Stimulated activated CD4-positive, alpha-beta T cell treated with anti-CD3 and anti-CD28 coated beads, Interleukin-4, amount 100 ng/mL, for 48 hours (primary cell): ENCODE measurements at regions not wholly inside any gene's neighbourhood (a gene's known extent, or its start where the extent isn't known, plus 50 kb on each side); places are given as distances from the start of the nearest gene placed in this dataset.
A peak's percentile ranks its signal among the peaks of the same experiment; 100 is the strongest.

Source experiments
- DNase-seq, 2 donors: peaks; one replicate each; pipeline ENCODE4 v3.0.0-alpha.2; 2020; ENCODE audit warnings: low read depth in 2 of 2

DNA sequence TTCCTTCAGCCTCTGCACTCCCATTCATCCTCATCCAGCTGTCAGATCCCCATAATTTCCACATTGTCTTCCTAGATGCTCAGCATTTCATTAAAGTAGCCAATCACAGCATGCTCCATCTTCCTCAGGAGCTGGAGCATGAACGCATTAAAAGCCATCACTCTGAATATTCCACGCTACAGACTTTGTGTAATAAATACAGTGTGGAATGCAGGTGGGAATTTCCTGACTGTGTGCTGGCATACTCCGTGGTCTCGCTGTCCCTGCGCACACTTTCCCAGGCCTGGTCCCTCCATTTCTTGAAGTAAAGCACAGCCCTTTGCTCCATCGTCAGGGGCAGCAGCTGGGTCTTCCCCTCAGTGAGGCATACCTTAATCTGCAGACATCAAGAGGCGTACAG, 123.7 kb upstream of the NCK2 start:
- no peak for DNase-seq

DNA sequence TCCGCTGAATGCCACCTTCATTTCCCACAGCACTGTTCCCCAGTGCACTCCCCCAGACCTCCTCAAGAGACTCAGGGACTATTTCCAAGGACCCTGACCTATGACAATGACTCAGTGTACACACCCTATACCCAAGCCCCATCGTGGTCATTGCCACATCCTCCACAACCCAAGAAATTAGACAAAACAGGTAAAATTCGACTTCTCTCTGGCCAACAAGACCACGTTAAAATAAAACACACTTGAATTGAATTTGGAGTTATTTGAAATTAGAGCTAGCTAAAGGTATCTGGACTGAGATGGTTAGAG, 126.4 kb upstream of the NCK2 start:
- DNase-seq: no peak

DNA sequence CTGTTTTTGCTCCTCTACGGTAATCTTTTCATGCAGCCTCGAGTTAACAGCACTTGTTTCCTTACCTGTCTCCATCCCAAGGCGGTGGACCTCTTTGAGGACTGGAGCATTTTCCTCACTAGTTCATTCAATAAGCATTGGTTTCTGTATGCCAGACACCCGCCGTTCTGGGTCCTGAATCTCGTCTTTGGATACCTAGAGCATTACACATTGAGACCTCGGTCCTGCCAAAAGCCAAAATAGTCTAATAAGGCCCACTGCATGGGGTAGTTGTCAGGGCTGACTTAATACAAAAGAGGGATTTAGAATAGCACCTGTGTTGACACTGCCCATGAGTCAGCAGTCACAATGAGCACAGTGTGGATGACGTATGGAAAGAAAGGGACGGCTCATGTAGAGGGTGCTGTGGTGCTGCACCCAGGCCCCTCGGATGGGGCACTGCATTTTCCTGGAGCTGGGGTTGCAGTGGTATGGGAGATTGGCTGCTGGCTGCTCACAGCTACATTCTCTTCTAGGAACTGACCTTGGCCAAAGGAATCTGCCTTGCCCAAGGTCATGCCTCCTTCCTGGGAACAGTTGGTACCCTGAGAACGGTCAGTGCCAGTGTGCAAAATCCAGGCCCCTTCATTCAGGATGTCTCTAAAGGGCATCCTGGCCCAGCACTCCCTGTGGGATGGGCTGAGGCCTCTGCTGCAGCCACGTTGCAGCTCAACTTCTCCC, 126.9 kb upstream of the NCK2 start:
- no peak for DNase-seq

DNA sequence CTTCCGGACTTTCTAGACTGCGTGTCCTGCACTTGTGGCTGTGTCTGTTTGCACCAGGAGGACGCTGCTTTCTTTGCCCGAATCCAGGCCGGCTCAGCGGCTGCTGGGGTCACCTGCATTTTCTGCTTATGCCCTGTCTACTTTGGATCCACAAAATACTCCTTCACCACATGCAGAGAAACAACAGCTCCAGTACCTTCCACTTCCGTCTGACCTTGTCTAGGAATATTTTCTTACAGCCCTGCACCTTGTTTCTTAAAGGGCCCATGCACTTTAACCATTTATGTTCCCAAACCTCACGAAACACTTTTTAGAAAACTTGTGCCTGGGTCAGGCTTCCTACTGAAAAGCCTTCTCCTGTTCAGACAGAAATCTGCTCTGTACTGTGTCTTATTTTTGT, 129.4 kb upstream of the NCK2 start:
- DNase-seq: no peak

DNA sequence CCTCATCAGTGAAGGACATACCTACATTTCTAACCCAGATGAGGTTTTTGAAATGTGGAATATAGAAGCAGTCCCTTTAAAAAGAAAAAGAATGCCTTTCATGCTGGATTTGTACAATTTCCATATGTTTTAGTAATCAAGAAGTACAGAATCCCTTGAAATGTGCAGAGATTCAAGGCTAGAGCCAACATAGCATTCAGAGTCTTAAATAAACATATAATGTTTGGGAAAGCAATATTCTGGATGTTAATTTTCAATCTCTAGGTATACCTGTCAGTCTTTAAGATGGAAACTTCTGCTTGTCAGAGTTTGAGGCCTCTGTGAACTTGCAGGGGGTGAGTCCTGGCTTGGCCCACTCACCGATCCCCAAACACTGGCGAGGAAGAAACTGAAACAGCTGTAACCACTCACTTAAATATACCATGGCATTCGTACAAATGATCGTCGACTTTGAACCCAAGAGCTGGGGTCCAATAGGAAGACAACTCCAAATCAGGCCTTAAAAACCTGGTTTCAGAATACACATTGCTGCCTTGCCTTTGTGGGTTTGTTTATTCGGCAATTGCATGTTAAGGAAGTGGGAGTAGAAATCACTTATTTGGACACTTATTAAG, 132.8 kb upstream of the NCK2 start:
- DNase-seq: no peak

DNA sequence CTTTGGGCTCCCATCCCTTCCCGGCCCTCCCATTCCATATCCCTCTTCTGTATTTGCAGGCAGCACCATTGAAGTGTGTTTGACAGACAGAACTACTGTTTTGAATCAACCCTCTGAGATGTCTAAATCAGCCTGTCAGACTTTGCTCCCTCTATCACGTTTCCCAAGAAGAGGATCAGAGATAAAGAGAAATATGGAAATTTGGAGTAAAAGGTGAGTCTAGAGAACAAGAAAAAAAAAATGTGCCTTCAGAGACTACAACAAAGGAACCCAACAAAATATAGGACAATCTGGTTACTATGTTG, 133.4 kb upstream of the NCK2 start:
- no peak for DNase-seq

DNA sequence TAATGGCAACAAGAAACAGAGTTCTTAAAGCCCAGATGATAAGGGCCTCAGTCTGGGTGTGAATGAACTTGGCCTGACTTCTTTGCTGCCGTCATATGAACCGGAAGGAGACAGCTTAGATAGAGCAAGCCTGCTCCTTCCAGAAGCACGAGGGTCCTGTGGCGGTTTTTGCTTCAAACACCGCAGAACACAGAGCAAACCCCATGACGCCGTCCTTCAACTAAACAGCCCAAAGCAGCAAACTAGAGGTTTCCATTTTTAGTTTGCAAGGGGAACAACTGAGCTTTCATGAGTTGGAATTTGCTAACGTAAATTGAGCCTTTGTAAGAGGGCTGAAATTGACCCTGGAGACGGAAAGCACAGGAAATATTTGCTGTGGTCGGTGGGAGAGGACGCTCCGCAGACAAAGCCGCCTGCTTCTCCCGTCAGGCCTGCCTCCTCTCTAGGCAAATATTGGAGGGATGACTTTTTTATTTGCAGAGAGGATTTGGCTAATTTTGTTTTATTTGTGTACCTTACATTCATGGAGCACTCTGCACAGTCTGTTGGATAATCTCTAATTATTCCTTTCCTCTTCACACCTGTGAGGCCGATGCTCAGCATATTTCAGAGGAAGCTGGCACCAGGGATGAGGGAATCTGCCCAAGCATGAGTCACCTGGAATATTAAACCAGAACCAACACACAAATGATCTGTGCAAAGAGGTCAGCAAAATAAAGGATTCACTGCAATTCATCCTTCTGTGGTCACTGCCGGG, 134.0 kb upstream of the NCK2 start:
- no peak for DNase-seq

DNA sequence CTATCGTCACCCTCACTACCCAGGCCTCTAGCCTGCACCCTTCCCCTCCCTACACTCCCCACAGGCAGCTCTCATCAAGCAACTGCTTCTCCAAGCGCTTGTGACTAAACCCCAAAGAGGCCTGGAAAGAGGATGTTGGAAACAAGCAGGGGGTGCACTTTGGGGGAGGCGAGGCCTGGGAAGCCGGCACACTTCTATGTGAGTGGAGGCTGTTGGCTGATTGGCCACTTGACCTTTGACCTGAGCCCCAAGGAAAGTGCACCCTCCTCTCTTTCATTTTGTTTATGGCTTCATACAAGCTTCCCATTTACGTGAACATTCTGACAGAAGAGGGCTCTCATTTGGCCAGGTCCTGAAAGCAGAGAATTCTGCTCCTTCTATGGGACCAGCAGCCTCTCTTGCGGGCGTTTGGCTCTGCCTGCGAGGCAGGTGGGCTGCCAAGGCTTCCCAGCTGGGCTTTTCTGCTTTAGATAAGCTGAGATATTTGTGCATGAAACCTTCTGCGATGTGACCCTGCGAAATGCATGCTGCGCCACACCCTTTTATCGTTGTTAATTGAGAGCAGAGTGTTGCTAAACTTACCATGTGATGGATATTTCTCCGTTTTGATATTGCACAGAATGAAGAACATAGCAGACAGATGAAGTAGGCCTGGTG, 134.8 kb upstream of the NCK2 start:
- DNase-seq: no peak

DNA sequence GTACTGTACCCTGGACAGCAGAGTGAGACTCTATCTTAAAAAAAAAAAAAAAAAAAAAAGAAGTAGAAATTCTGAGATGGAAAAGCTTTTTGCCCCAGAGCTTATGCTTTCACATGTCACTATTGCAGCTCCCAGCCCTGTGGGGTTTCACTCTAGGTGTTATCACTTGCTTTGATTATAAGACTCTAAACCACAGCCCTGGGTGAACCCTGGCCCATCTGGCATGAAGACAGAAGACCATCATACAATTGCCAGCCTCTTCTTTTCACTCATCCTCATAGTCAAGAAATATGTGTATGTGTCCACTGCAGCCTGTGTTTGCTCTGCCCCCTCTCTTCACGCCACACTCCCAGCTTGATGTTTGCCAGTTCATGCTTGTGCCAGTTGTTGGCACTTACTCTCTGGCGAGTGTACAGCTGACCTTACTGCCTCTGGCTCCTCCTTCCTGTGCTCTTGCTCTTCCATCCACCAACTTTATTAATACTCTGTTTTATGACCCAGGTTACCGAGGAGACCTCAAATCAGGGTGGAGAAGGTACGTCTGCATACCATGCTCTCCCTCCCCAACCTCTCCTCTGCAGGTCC, 136.7 kb upstream of the NCK2 start:
- no peak for DNase-seq

DNA sequence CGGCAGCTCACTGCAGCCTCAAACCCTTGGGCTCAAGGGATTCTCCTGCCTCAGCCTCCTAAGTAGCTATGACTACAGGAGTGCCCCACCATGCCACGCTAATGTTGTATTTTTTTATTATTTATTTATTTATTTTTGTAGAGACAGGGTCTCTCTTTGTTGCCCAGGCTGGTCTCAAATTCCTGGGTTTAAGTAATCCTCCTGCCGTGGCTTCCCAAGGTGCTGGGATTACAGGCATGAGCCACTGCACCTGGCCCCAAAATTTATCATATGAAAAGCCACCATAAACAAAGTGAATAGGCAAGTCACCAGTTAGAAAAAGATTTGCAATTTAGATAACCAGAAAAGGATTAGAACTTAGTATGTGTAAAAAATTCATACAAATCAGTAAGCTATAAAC, 138.6 kb upstream of the NCK2 start:
- no peak for DNase-seq

DNA sequence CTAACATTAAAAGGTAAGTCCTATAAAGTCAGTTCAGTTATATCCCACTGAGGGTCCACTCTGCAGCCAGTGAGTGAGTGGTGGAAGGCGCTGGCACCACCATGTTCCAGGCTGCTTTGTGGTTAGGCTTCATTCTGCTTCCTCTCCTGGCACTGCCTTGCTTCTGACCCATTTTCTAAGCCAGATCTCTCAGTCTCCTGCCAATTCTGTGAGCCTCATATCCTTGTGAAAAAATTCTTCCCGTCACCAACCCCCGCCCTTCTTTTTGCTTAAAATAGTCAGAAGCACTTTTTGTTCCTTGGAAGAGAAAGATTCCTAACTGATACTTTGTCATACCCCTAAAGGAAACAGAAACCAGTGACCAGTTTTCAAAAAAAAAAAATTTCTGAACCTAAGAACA, 139.8 kb upstream of the NCK2 start:
- DNase-seq: no peak

DNA sequence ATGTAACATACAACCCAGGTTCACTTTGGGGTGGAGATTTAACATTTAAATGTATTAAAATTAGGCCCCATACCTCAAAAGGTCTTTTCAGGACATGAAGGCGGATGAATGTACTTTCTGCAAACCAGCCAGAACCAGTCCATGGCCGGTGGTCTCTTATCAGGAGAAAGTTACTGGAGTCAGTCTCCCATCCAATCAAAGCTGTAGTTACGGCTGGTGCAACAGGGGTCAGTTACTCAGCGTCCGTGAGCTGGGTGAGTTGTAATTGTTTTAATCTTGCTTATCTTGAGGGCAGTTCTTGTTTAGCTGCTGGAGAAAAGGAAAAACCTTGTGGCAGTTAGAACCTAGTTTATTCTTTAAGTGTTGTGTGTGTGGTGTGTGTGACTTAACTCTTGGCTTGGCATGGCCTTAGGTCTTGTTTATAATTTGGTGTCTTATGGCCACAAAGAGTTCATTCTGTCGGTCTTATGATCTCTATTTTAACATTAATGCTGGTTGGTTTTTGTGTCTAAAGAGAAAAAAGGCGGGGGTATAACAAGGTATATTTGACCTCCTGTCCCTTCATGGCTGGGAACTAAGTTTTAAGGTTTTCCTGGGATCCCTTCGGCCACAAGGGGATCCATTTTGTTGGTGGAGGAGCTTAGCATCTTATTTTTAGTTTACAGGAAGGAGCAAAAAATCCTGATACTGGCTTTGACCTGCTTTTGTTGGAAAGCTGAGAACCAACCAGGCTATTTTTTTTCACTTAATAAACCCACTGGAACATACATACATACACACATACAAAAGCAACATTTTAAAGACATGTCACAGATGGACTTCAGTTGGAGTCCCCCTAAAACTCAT, 143.5 kb upstream of the NCK2 start:
- DNase-seq: no peak

DNA sequence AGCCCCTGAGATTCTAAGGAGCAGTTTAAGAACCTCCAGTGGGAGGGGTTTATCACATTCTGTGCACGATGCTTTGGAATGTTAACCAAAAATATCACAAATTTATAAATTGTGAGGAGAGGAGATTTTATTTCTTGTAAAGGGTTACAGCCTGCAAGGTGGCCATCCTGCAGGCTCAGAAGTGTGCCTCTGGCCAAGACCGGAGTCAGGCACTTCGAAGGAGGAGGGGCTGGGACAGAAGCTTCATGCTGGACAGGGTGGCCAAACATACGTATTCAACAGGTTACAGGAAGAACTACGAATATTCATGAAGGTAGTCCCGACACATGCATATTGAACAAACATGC, 144.1 kb upstream of the NCK2 start:
- no peak for DNase-seq

DNA sequence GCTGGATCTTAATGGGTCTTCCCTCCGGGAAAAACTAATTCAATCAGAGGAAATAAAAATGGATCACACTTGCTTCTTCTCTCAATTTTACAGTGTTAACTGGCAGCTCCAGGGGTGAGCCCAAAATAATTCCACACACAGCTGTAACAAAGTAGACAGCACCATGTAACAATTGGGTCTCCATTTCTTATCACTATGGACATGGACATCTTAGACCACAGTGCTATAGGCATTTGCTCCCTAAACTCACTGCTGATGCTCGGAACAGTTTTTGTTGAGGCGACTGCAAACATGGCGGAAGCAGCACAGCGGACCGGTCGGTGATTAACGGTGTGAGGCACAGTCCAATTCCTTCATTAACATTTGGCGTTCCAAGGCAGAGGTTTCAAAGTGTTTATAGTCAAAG, 144.7 kb upstream of the NCK2 start:
- no peak for DNase-seq

DNA sequence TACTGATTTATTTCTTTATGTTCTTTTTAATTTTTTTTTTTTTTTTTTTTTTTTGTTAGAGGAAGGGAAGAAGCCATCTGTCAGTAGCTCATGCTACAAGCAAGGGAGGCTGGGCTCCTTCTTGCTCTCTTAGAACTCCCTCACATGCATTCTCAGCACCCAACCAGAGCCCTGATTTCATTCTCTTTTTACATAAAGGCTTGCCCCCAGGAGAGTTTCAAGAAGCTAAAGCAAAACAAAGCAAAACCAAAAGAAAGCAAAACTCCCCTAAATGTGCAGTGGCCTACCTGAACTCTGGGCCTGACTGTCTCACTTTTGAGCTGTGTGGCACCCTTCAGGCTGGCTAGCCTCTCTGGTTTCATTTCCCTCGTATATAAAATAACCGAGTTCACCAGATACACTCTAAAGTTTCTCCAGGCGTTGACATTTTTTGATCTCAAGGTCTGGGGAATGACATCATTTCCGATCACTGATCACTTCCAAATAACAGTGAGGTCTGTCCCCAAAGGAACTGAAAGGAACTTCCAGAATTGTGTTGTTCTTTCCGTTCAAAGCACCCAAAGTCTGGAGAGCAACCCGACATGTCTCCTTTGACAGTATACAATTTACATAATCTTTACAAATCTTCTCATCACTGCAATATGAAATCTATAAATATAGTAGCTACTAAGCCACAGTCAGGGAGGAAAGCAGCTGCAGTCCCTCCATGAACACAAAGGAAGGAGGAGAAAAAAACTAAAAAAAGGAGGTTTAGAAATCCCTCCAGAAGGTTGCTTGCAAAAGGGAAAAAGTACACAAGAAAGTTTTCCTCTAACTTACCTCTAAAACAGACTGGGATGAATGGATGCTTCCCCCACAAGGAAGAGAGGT, 145.6 kb upstream of the NCK2 start:
- DNase-seq: no peak

DNA sequence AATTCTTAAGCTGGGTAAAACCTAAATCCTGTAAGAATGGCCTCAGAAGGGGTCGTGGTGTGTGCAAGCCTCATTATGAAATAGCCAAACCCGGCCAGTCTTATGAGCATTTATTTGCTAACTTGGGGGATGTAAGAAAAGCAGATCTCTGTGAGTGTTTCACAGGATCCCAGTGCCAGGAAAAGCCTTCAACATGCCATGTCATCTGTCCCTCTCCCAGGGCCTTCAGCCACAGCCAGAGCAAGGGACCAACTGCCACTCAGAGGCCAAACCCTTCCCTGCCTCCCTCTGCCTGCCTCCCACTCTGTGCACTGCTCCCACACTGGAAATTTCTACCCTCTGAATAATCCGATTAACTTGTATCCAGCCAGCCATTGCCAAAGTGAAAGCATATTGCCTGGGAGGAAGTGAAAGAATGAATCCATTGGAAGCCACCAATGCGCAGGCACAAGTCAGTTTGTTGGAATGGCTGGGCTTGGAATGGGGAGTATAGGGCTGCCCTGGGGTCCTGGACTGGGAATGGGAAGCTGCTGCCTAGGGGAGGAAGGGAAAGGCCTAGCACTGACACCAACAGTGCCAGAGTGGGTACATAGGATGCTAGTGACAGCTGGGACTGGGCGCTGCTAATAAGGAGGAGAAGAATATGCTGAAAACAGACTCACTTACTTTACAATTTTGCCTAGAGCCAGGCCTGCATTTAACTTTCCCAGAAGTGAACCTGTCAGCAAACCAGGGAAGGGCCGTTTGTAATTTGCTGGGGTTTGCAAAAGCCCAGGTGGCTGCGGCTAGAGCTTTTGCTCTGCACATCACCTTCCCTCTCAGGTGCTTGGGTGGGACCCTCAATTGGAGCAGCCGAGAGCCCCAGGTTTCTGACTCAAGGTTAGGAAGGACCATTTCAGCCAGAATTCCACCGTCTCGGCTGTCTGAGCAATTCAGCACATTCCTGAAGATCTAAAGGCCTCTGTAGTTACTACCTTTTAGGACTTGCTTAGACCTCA, 146.6 kb upstream of the NCK2 start:
- no peak for DNase-seq

DNA sequence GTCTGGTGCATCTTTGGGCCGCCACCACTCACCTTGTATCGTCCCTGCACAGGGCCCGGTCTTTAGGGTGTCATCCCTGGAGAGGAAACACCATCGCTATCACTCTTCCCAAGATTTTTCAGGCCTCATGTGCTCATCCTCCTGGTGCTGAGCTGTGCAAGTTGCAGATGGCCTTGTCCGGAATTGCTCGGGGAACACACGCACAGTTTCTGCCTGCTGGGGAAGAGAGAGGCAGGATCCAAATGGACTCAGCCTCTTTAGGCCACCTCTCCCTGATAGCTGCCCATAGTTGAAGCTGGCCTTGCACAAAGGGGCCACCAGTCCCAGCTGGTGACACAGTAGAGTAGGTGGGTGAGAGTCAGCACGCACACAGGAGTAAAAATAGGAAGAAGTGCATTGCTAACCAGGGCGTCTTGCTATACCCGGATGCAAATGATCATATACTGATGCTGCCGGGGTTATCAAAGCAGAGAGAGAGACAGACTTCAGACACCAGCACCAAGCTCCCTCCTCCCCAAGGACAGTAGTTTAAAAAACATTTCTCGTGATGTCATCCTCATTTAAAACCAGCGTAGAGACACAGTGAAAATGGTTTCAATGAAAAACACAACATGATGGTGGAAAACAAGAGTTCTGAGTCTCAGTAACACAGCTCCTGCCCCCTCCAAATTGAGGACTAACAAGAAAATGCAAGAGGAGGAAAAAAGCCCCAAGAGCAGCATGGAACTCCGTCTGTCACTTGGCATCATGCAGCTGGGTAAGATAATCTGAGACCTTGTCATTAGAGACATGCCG, 147.5 kb upstream of the NCK2 start:
- DNase-seq: no peak

DNA sequence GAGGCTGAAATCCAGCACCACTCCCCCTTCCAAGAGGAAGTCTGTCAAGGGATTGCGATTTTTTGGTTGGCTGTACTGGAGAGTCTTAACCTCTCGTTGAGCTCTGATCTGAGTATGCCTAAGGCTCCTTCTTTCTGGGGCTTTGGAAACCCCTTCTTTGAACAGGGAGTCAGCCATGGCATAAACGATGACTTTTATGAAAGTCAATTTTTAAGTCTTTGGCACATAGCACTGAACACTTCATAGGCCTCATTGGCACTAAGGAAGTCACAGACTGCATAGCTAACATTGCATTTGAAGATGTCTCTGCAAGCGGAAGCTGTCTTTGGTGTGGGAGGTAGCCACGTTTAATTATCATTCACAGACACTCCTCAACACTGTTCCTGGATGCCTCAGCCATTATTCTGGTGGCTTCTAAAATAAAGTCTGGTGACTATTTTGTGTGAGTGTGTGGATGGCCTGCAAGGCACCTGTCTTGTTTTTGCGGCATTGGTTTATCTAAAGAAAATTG, 148.2 kb upstream of the NCK2 start:
- DNase-seq: no peak

DNA sequence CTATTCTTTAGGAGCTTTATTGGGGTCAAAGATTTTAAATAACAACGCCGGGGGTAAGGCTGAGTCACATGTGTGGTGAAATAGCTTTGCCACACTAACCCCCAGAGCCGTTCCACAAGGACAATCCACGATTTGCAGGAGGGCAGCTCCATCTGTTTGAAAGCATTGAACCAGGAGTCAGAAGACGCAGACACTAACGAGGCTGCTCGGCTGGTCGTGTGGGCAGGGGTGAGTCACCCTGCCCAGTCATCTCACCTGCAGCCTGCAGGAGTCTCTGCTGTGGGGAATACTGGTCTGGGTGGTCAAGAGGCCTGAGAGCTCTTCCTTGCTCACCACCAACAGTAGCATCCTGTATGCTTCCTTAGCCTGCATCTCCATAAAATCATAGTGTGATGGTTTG, 149.2 kb upstream of the NCK2 start:
- peak in 1 of 2 donors; percentile 5 for DNase-seq
